ENCODE measurements at regions not wholly inside any gene's neighbourhood (a gene's known extent, or its start where the extent isn't known, plus 50 kb on each side); places are given as distances from the start of the nearest gene placed in this dataset.
"Not testable (repeated sequence)": the region's sequence is repeated elsewhere in the genome, so short reads cannot be mapped to it uniquely, and the experiment has no call there.

GRCh38 chr10:111303887-111304286 lies 227.1 kb downstream of the ADRA2A start:
- no peak for ATAC-seq (ENCODE audit: low read depth)

DNA sequence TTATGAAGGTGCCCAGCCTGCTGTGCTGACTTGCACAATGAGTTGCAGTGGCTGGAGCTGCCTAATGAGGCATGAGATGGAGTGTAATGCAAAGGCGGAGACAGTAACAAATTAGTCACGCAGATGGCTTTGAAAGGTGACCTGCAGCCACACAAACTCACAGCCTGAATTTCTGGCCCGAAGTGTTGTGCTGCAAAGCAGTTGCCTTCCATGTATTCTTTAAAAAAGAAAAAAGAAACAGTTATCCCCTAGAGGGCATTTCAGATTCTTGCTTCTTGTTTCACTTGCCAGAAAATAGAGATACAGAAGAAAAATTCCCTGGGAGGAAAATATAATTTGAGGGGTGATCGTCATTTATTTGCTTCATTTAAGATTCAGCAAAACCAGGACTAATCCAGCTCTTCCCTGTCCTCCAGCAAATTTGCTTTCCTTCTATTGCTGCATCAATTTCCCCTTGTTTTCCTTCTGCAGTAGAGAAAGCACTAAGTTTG lies 239.9 kb downstream of the ADRA2A start:
- TF ChIP-seq, protein P1, sequence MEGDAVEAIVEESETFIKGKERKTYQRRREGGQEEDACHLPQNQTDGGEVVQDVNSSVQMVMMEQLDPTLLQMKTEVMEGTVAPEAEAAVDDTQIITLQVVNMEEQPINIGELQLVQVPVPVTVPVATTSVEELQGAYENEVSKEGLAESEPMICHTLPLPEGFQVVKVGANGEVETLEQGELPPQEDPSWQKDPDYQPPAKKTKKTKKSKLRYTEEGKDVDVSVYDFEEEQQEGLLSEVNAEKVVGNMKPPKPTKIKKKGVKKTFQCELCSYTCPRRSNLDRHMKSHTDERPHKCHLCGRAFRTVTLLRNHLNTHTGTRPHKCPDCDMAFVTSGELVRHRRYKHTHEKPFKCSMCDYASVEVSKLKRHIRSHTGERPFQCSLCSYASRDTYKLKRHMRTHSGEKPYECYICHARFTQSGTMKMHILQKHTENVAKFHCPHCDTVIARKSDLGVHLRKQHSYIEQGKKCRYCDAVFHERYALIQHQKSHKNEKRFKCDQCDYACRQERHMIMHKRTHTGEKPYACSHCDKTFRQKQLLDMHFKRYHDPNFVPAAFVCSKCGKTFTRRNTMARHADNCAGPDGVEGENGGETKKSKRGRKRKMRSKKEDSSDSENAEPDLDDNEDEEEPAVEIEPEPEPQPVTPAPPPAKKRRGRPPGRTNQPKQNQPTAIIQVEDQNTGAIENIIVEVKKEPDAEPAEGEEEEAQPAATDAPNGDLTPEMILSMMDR (IDR thresholded peaks at IDR 0.05; ENCODE audit: poor library complexity, severe bottlenecking) = no peak
- Histone ChIP-seq H3K9me3 (ENCODE audit: severe bottlenecking) (no peaks in the 10 kb centered on the region), H3K4me3 (ENCODE audit: severe bottlenecking) (no peak overlapping the region), H3K27me3 (ENCODE audit: insufficient read depth, poor library complexity, severe bottlenecking) (peaks cover 2% of the 10 kb centered on the region), H3K36me3 (ENCODE audit: low read depth) (no peaks in the 10 kb centered on the region), H3K27ac (ENCODE audit: poor library complexity, severe bottlenecking) (no peak overlapping the region), H3K4me1 (ENCODE audit: insufficient read depth, poor library complexity, severe bottlenecking) (no peaks in the 10 kb centered on the region)
- DNase-seq (ENCODE audit: low spot score) (no peak), ATAC-seq (ENCODE audit: low read depth) (no peak)

More at GRCh38 chr10:111303887-111304286, 227.1 kb downstream of the ADRA2A start:
- no peaks in the 10 kb centered on the region for H3K4me1 ChIP-seq (ENCODE audit: insufficient read depth, poor library complexity, severe bottlenecking)
- TF ChIP-seq, protein P1 (IDR thresholded peaks at IDR 0.05; ENCODE audit: poor library complexity, severe bottlenecking) = no peak
- no peak for DNase-seq (ENCODE audit: low spot score)
- no peaks in the 10 kb centered on the region for H3K9me3 ChIP-seq (ENCODE audit: severe bottlenecking)
- no peaks in the 10 kb centered on the region for H3K36me3 ChIP-seq (ENCODE audit: low read depth)
- no peak overlapping the region for H3K27ac ChIP-seq (ENCODE audit: poor library complexity, severe bottlenecking)
- H3K27me3 ChIP-seq (ENCODE audit: insufficient read depth, poor library complexity, severe bottlenecking) = no peaks in the 10 kb centered on the region
- H3K4me3 ChIP-seq (ENCODE audit: severe bottlenecking) = no peak overlapping the region

GRCh38 chr10:111319866-111320265 lies 243.0 kb downstream of the ADRA2A start:
- peaks cover 7% of the 10 kb centered on the region for H3K27me3 ChIP-seq (ENCODE audit: insufficient read depth, poor library complexity, severe bottlenecking)
- H3K27ac ChIP-seq (ENCODE audit: poor library complexity, severe bottlenecking) = no peak overlapping the region
- H3K4me3 ChIP-seq (ENCODE audit: severe bottlenecking) = no peak overlapping the region
- DNase-seq (ENCODE audit: low spot score) (no peak), ATAC-seq (ENCODE audit: low read depth) (no peak)
- no peaks in the 10 kb centered on the region for H3K9me3 ChIP-seq (ENCODE audit: severe bottlenecking)
- H3K4me1 ChIP-seq (ENCODE audit: insufficient read depth, poor library complexity, severe bottlenecking) = no peaks in the 10 kb centered on the region
- TF ChIP-seq, protein P1 (IDR thresholded peaks at IDR 0.05; ENCODE audit: poor library complexity, severe bottlenecking) = no peak
- H3K36me3 ChIP-seq (ENCODE audit: low read depth) = no peaks in the 10 kb centered on the region

DNA sequence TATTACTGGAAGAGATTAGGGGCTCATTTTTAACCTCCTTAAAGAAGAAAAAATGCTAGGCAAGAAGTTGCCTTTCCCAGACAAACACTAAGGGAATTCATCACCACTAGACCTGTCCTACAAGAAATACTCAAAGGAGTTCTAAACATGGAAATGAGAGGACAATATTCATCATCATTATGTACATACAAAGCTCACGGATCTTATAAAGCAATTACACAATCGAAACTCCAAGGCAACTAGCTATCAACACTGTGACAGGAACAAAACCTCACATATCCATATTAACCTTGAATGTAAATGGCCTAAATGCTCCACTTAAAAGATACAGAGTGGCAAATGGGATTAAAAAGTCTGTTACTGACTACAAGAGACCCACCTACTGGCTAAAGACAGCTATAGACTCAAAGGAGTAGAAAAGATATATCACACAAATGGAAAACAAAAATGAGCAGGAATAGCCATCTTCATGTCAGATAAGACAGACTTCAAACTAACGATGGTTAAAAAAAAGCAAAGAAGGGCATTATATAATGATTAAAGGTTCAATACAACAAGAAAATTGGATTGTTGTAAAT lies 246.6 kb downstream of the ADRA2A start:
- DNase-seq (ENCODE audit: low spot score) = no peak
- TF ChIP-seq, protein P1 (IDR thresholded peaks at IDR 0.05; ENCODE audit: poor library complexity, severe bottlenecking) = no peak
- Histone ChIP-seq H3K4me1 (ENCODE audit: insufficient read depth, poor library complexity, severe bottlenecking) (no peaks in the 10 kb centered on the region), H3K9me3 (ENCODE audit: severe bottlenecking) (no peaks in the 10 kb centered on the region), H3K4me3 (ENCODE audit: severe bottlenecking) (no peak overlapping the region), H3K36me3 (ENCODE audit: low read depth) (no peaks in the 10 kb centered on the region), H3K27ac (ENCODE audit: poor library complexity, severe bottlenecking) (no peak overlapping the region), H3K27me3 (ENCODE audit: insufficient read depth, poor library complexity, severe bottlenecking) (peaks cover 7% of the 10 kb centered on the region)
- ATAC-seq (ENCODE audit: low read depth) = no peak

DNA sequence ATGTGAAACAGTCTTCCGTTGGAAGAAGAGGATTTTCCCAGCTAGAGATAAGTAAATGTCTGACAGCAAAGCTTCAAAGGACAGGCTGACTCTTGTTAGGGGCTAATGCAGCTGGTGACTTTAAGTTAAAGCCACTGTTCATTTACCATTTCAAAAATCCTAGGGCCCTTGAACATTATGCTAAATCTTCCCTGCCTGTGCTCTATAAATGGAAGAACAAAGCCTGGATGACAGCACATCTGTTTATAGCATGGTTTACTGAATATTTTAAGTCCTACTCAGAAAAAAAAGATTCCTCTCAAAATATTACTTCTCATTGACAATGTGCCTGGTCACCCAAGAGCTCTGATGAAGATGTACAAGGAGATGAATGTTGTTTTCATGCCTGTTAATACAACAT lies 255.3 kb downstream of the ADRA2A start:
- H3K9me3 ChIP-seq (ENCODE audit: severe bottlenecking); H3K4me3 ChIP-seq (ENCODE audit: severe bottlenecking); H3K4me1 ChIP-seq (ENCODE audit: insufficient read depth, poor library complexity, severe bottlenecking); H3K36me3 ChIP-seq (ENCODE audit: low read depth); ATAC-seq (ENCODE audit: low read depth); DNase-seq (ENCODE audit: low spot score); H3K27me3 ChIP-seq (ENCODE audit: insufficient read depth, poor library complexity, severe bottlenecking); H3K27ac ChIP-seq (ENCODE audit: poor library complexity, severe bottlenecking): not testable (repeated sequence)

Data from RWPE2 (cell line).